NCI-H2171 (cell line): ENCODE measurements at regions not wholly inside any gene's neighbourhood (a gene's known extent, or its start where the extent isn't known, plus 50 kb on each side); places are given as distances from the start of the nearest gene placed in this dataset.
A peak's percentile ranks its signal among the peaks of the same experiment; 100 is the strongest.

Experiments
- DNase-seq: peaks from one replicate; lab custom pipeline; 2025; lab: John Stamatoyannopoulos, UW

GRCh38 chr1:11414926-11415538 is 63.9 kb upstream of the DISP3 start:
- no peak for DNase-seq

- DNase-seq: peak; percentile 78
Observed at GRCh38 chr1:11417162-11417561, 61.8 kb upstream of the DISP3 start.

- no peak for DNase-seq
Observed at GRCh38 chr1:11418056-11418455, 60.9 kb upstream of the DISP3 start.

- DNase-seq: no peak
Observed at GRCh38 chr1:11421443-11421842, 57.5 kb upstream of the DISP3 start.

GRCh38 chr1:11422686-11423085 is 56.3 kb upstream of the DISP3 start:
- DNase-seq: no peak

GRCh38 chr1:11426617-11427016 is 52.3 kb upstream of the DISP3 start:
- DNase-seq: no peak

GRCh38 chr1:11428789-11429188 is 50.2 kb upstream of the DISP3 start:
- no peak for DNase-seq
